ENCODE measurements at regions not wholly inside any gene's neighbourhood (a gene's known extent, or its start where the extent isn't known, plus 50 kb on each side); places are given as distances from the start of the nearest gene placed in this dataset.

- H3K4me3 Mint-ChIP-seq, result no peak overlapping the region
- DNase-seq, result no peak
- WGBS, 2 experiments (ENCODE audit: insufficient coverage in 1 of 2, insufficient read length in 1 of 2), result 89 to 91% methylated on average over 2 of the region's 2 CpGs
- Histone ChIP-seq H3K4me1 (ENCODE audit: control insufficient read depth, insufficient read depth, low read length) (no peaks in the 10 kb centered on the region), H3K4me3 (ENCODE audit: low read length) (no peak overlapping the region), H3K9ac (ENCODE audit: extremely low read depth, low read length, poor library complexity, severe bottlenecking) (no peak overlapping the region), H3K27me3 (ENCODE audit: control insufficient read depth, insufficient read depth, low read length, poor library complexity, severe bottlenecking) (no peaks in the 10 kb centered on the region), H3K36me3 (ENCODE audit: control insufficient read depth, insufficient read depth, low read length) (no peaks in the 10 kb centered on the region), H3K9me3 (ENCODE audit: control insufficient read depth, low read length) (no peaks in the 10 kb centered on the region), H3K27ac (ENCODE audit: low read depth, low read length) (no peak overlapping the region)
- H3K27me3 Mint-ChIP-seq (ENCODE audit: insufficient read depth), result no peaks in the 10 kb centered on the region
- no peaks in the 10 kb centered on the region for H3K36me3 Mint-ChIP-seq (ENCODE audit: low read depth)
- TF ChIP-seq CTCF (conservative IDR thresholded peaks at IDR 0.05), result no peak
- H3K27ac Mint-ChIP-seq, result no peak overlapping the region
- peaks cover 11% of the 10 kb centered on the region for H3K4me1 Mint-ChIP-seq
- no peaks in the 10 kb centered on the region for H3K9me3 Mint-ChIP-seq
Measured at GRCh38 chr14:59085207-59085739, 103.2 kb upstream of the DAAM1 start.

- Histone ChIP-seq H3K9ac (ENCODE audit: extremely low read depth, low read length, poor library complexity, severe bottlenecking) (no peak overlapping the region), H3K9me3 (ENCODE audit: control insufficient read depth, low read length) (no peaks in the 10 kb centered on the region), H3K36me3 (ENCODE audit: control insufficient read depth, insufficient read depth, low read length) (no peaks in the 10 kb centered on the region), H3K27me3 (ENCODE audit: control insufficient read depth, insufficient read depth, low read length, poor library complexity, severe bottlenecking) (no peaks in the 10 kb centered on the region), H3K4me3 (ENCODE audit: low read length) (no peak overlapping the region), H3K27ac (ENCODE audit: low read depth, low read length) (no peak overlapping the region), H3K4me1 (ENCODE audit: control insufficient read depth, insufficient read depth, low read length) (no peaks in the 10 kb centered on the region)
- Mint-ChIP-seq H3K9me3 (no peaks in the 10 kb centered on the region), H3K4me3 (no peak overlapping the region), H3K27ac (no peak overlapping the region), H3K27me3 (ENCODE audit: insufficient read depth) (no peaks in the 10 kb centered on the region), H3K36me3 (ENCODE audit: low read depth) (no peaks in the 10 kb centered on the region), H3K4me1 (peaks cover 11% of the 10 kb centered on the region)
- no peak for TF ChIP-seq CTCF (conservative IDR thresholded peaks at IDR 0.05)
- 80 to 86% methylated on average over 2 to 5 of the region's 5 CpGs for WGBS, 2 experiments (ENCODE audit: insufficient coverage in 1 of 2, insufficient read length in 1 of 2)
- no peak for DNase-seq
Measured at GRCh38 chr14:59086241-59086882, 102.1 kb upstream of the DAAM1 start.

GRCh38 chr14:59087240-59087639, 101.2 kb upstream of the DAAM1 start:
- Histone ChIP-seq H3K4me3 (ENCODE audit: low read length) (no peak overlapping the region), H3K36me3 (ENCODE audit: control insufficient read depth, insufficient read depth, low read length) (no peaks in the 10 kb centered on the region), H3K4me1 (ENCODE audit: control insufficient read depth, insufficient read depth, low read length) (no peaks in the 10 kb centered on the region), H3K9ac (ENCODE audit: extremely low read depth, low read length, poor library complexity, severe bottlenecking) (no peak overlapping the region), H3K27ac (ENCODE audit: low read depth, low read length) (no peak overlapping the region), H3K27me3 (ENCODE audit: control insufficient read depth, insufficient read depth, low read length, poor library complexity, severe bottlenecking) (no peaks in the 10 kb centered on the region), H3K9me3 (ENCODE audit: control insufficient read depth, low read length) (no peaks in the 10 kb centered on the region)
- no peak for DNase-seq
- Mint-ChIP-seq H3K4me3 (no peak overlapping the region), H3K27me3 (ENCODE audit: insufficient read depth) (no peaks in the 10 kb centered on the region), H3K4me1 (peaks cover 11% of the 10 kb centered on the region), H3K36me3 (ENCODE audit: low read depth) (no peaks in the 10 kb centered on the region), H3K27ac (no peak overlapping the region), H3K9me3 (no peaks in the 10 kb centered on the region)
- TF ChIP-seq CTCF (conservative IDR thresholded peaks at IDR 0.05), result no peak
- 92 to 96% methylated on average over 2 to 3 of the region's 3 CpGs for WGBS, 2 experiments (ENCODE audit: insufficient coverage in 1 of 2, insufficient read length in 1 of 2)

All from endodermal cell (in vitro differentiated cells).